ENCODE measurements at regions not wholly inside any gene's neighbourhood (a gene's known extent, or its start where the extent isn't known, plus 50 kb on each side); places are given as distances from the start of the nearest gene placed in this dataset.

DNA sequence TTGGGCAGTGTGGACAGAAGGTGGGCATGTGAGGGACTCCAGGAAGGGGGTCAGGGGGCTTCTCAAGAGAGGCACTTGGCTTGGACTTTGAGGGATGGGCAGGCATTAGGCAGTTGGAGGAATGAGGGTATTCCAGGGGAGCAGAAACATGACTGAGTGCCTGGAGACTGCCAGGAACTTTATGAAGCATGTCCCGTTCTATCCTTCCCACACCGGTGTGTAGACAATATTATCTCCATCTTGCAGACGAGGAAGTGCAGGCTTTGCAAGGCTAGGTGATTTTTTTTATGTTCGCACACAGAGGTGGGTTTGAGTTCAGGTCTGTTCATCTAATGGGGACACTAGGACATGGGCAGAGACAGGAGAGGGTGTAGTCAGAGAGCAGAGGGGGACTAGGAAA lies 162.7 kb downstream of the RPS24 start:
- TF ChIP-seq, protein P1, sequence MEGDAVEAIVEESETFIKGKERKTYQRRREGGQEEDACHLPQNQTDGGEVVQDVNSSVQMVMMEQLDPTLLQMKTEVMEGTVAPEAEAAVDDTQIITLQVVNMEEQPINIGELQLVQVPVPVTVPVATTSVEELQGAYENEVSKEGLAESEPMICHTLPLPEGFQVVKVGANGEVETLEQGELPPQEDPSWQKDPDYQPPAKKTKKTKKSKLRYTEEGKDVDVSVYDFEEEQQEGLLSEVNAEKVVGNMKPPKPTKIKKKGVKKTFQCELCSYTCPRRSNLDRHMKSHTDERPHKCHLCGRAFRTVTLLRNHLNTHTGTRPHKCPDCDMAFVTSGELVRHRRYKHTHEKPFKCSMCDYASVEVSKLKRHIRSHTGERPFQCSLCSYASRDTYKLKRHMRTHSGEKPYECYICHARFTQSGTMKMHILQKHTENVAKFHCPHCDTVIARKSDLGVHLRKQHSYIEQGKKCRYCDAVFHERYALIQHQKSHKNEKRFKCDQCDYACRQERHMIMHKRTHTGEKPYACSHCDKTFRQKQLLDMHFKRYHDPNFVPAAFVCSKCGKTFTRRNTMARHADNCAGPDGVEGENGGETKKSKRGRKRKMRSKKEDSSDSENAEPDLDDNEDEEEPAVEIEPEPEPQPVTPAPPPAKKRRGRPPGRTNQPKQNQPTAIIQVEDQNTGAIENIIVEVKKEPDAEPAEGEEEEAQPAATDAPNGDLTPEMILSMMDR (IDR thresholded peaks at IDR 0.05) = no peak
- no peak for TF ChIP-seq POLR2A (IDR thresholded peaks at IDR 0.05)
